IMR-90 (cell line): ENCODE measurements at regions not wholly inside any gene's neighbourhood (a gene's known extent, or its start where the extent isn't known, plus 50 kb on each side); places are given as distances from the start of the nearest gene placed in this dataset.

Experiments
- POLR2A ChIP-seq: IDR thresholded peaks from 2 replicates; pipeline ENCODE4 v1.6.1; 2012; ENCODE audit warnings: mild to moderate bottlenecking, low read depth, low read length
- TF ChIP-seq, protein P1 (sequence below): conservative IDR thresholded peaks from 2 replicates; pipeline ENCODE4 v1.5.1; 2012; ENCODE audit warnings: mild to moderate bottlenecking, low read depth, low read length, improper control_type of control experiment

DNA sequence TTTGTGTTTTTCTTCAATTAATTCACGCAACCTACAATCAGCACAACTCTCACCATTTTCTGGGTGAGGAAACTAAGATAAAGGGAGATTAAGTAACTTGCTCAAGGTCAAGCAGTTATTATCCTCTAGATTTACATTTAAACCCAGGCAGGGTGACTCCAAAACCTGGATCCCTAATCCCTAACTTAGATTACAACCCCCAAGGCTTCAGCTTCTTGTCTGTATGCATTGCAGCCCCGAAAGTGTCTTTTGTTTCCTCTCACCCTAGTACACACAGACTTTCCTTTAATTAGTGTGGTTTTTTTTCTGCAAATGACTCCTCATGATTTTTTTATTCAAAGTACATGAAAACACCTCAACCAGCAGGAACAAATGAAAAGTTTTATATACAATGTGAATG lies 748.6 kb upstream of the ADGRL2 start:
- TF ChIP-seq, protein P1, sequence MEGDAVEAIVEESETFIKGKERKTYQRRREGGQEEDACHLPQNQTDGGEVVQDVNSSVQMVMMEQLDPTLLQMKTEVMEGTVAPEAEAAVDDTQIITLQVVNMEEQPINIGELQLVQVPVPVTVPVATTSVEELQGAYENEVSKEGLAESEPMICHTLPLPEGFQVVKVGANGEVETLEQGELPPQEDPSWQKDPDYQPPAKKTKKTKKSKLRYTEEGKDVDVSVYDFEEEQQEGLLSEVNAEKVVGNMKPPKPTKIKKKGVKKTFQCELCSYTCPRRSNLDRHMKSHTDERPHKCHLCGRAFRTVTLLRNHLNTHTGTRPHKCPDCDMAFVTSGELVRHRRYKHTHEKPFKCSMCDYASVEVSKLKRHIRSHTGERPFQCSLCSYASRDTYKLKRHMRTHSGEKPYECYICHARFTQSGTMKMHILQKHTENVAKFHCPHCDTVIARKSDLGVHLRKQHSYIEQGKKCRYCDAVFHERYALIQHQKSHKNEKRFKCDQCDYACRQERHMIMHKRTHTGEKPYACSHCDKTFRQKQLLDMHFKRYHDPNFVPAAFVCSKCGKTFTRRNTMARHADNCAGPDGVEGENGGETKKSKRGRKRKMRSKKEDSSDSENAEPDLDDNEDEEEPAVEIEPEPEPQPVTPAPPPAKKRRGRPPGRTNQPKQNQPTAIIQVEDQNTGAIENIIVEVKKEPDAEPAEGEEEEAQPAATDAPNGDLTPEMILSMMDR: no peak
- TF ChIP-seq POLR2A: no peak
